Astrocyte of the cerebellum (primary cell): ENCODE measurements at regions not wholly inside any gene's neighbourhood (a gene's known extent, or its start where the extent isn't known, plus 50 kb on each side); places are given as distances from the start of the nearest gene placed in this dataset.
A peak's percentile ranks its signal among the peaks of the same experiment; 100 is the strongest.
"Not testable (repeated sequence)": the region's sequence is repeated elsewhere in the genome, so short reads cannot be mapped to it uniquely, and the experiment has no call there.

Experiments used
- DNase-seq: peaks from one replicate; pipeline ENCODE4 v3.0.0-alpha.2; 2011; ENCODE audit warnings: low read depth
- H3K4me3 ChIP-seq: 2 replicates; pipeline ENCODE4 v1.5.1; 2011; ENCODE audit warnings: mild to moderate bottlenecking, low read depth, low read length, moderate library complexity
- in situ Hi-C: cut with HindIII; loops from 2 replicates; pipeline ENCODE4 v1.10.0; 2017; ENCODE audit warnings: low sequenced_read_pairs
- TF ChIP-seq, protein P1 (sequence below): IDR thresholded peaks from 2 replicates; pipeline ENCODE4 v1.5.1; 2012; ENCODE audit warnings: low read length, low read depth, moderate library complexity, mild to moderate bottlenecking; ENCODE audit errors: missing control alignments

GRCh38 chr11:37442576-37442975 is 844.5 kb upstream of the RAG2 start:
- no peak for DNase-seq
- in situ Hi-C loops = no loop called here
- TF ChIP-seq, protein P1, sequence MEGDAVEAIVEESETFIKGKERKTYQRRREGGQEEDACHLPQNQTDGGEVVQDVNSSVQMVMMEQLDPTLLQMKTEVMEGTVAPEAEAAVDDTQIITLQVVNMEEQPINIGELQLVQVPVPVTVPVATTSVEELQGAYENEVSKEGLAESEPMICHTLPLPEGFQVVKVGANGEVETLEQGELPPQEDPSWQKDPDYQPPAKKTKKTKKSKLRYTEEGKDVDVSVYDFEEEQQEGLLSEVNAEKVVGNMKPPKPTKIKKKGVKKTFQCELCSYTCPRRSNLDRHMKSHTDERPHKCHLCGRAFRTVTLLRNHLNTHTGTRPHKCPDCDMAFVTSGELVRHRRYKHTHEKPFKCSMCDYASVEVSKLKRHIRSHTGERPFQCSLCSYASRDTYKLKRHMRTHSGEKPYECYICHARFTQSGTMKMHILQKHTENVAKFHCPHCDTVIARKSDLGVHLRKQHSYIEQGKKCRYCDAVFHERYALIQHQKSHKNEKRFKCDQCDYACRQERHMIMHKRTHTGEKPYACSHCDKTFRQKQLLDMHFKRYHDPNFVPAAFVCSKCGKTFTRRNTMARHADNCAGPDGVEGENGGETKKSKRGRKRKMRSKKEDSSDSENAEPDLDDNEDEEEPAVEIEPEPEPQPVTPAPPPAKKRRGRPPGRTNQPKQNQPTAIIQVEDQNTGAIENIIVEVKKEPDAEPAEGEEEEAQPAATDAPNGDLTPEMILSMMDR = no peak
- no peak overlapping the region for H3K4me3 ChIP-seq

- H3K4me3 ChIP-seq, in situ Hi-C loops, DNase-seq: not testable (repeated sequence)
These were observed 833.7 kb upstream of the RAG2 start for GRCh38 chr11:37431633-37432230.

- DNase-seq, H3K4me3 ChIP-seq, in situ Hi-C loops: not testable (repeated sequence)
These were observed 833.1 kb upstream of the RAG2 start for GRCh38 chr11:37430966-37431632.

GRCh38 chr11:37422511-37422910 is 824.5 kb upstream of the RAG2 start:
- DNase-seq = no peak
- TF ChIP-seq, protein P1 = no peak
- in situ Hi-C loops = no loop called here

DNA sequence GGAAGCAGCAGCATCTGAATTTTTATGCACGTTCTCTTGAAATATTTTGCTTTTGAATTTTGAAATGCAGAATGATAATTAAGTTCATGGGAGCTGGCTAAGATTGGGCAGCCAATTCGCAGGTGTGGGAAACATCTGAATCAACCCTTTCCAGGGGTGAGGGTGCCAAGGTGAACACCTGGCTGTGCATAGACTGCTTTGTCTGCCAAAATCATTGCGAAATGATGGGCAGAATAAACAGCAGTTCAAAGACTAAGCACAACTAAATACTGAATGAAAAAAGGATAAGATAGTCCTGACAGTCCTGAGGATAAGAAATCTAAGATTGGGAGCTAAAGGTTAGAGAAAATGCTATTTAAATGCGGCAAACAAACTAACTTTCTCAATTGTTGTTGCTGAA is 813.3 kb upstream of the RAG2 start:
- no peak overlapping the region for H3K4me3 ChIP-seq
- TF ChIP-seq, protein P1 = no peak
- DNase-seq = no peak
- in situ Hi-C loops = no loop called here

More at GRCh38 chr11:37422511-37422910, 824.5 kb upstream of the RAG2 start:
- H3K4me3 ChIP-seq = no peak overlapping the region

DNA sequence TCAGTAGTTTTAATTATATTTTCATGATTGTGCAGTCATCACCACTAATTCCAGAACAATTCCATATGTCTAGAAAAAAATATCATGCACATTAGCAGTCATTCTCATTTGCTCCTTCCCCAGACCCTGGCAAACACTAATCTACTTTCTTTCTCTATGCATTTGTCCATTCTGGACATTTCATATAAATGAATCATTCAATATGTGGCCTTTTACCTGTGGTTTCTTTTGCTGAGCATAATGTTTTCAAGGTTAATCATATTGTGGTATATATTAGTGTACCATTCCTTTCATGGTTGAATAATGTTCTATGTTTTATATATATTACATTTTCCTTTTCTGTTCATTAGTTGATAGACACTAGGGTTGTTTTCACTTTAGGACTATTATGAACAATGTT is 811.1 kb upstream of the RAG2 start:
- in situ Hi-C loops = no loop called here
- TF ChIP-seq, protein P1 = no peak
- DNase-seq = peak; percentile 44
- H3K4me3 ChIP-seq = no peak overlapping the region

DNA sequence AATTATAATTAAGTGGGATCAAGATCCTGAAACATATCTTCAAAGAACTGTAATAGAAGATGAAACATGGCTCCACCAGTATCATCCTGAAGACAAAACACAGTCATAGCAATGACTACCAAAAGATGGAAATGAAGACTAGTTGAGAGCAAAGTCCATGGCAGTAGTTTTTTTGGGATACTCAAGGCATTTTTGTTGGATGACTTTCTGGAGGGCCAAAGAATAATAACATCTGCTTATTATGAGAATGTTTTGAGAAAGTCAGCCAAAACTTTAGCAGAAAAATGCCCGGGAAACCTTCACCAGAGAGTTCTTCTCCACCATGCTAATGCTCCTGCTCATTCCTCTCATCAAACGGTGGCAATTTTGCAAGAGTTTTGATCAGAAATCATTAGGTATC is 809.4 kb upstream of the RAG2 start:
- TF ChIP-seq, protein P1 = no peak
- in situ Hi-C loops = no loop called here
- H3K4me3 ChIP-seq = no peak overlapping the region
- no peak for DNase-seq

DNA sequence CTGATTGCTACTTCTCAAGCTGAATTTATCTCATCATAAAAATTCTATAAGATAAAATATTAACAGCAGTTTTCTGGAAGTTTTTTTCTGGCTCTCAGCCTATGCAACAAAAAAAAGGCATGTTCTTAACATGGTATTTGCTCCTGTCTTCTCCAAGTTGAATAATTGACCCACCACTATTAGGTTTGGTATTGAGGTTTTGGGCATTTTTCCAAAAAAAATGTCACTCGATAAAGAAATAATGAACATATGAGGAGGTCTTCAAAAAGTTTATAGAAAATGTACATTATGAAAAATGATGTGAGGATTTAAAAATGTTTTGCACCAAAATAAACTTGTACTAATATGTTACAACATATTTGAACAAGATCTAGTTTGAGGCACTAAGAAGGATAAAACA is 808.6 kb upstream of the RAG2 start:
- in situ Hi-C loops = no loop called here
- no peak for DNase-seq
- no peak overlapping the region for H3K4me3 ChIP-seq
- TF ChIP-seq, protein P1 = no peak
